T-helper 17 cell (primary cell): ENCODE measurements at regions not wholly inside any gene's neighbourhood (a gene's known extent, or its start where the extent isn't known, plus 50 kb on each side); places are given as distances from the start of the nearest gene placed in this dataset.
"Not testable (repeated sequence)": the region's sequence is repeated elsewhere in the genome, so short reads cannot be mapped to it uniquely, and the experiment has no call there.

Experiments used
- ATAC-seq: fragments of 150-1000 bp; cut with Tn5 transposase; 2 replicates; pipeline ENCODE4 v1.10.0; 2021; ENCODE audit warnings: mild to moderate bottlenecking, moderate library complexity
- DNase-seq, 3 donors: peaks; one replicate each; pipeline versions ENCODE4 v3.0.0 to v3.0.0-alpha.2; 2020 to 2021
- H3K9me3 ChIP-seq: one replicate; pipeline ENCODE4 v1.7.0; 2013; ENCODE audit warnings: low read length, mild to moderate bottlenecking; ENCODE audit not compliant: control insufficient read depth, poor library complexity, severe bottlenecking
- H3K27ac Mint-ChIP-seq: one replicate; pipeline ENCODE4 v1.8.0; 2022; ENCODE audit warnings: mild to moderate bottlenecking, moderate library complexity, mixed read lengths
- H3K27me3 Mint-ChIP-seq: one replicate; pipeline ENCODE4 v1.8.0; 2022; ENCODE audit warnings: mixed read lengths
- H3K36me3 Mint-ChIP-seq: one replicate; pipeline ENCODE4 v1.8.0; 2022; ENCODE audit warnings: low read depth, mixed read lengths
- H3K4me1 Mint-ChIP-seq: one replicate; pipeline ENCODE4 v1.8.0; 2022; ENCODE audit warnings: mild to moderate bottlenecking, mixed read lengths
- H3K4me3 Mint-ChIP-seq: one replicate; pipeline ENCODE4 v1.8.0; 2022; ENCODE audit warnings: mild to moderate bottlenecking, moderate library complexity, mixed read lengths

DNA sequence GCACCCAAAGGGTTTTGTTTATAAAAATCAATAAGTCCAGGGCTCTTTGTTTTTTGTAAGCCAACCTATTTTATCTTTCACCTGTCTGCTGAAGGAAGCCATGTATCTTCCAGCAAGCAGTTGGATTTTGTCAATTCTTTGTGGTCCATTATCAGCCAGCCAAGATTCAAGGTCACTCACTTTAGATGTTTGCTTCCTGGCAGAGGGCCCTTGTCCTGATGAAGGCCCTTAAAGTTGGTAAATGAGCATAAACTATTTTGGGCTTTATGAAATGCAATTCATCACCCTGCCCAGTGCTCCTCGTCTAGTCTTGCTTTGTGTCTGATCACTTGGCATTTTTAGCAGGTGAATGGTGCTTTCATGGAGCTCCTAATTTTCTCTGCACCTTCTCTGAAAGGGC lies 1004.2 kb downstream of the GRID1 start:
- Mint-ChIP-seq H3K36me3 (no peaks in the 10 kb centered on the region), H3K4me3 (no peak overlapping the region), H3K4me1 (no peaks in the 10 kb centered on the region), H3K27ac (no peak overlapping the region), H3K27me3 (no peaks in the 10 kb centered on the region)
- no peaks in the 10 kb centered on the region for H3K9me3 ChIP-seq
- no peak for ATAC-seq
- DNase-seq: no peak

DNA sequence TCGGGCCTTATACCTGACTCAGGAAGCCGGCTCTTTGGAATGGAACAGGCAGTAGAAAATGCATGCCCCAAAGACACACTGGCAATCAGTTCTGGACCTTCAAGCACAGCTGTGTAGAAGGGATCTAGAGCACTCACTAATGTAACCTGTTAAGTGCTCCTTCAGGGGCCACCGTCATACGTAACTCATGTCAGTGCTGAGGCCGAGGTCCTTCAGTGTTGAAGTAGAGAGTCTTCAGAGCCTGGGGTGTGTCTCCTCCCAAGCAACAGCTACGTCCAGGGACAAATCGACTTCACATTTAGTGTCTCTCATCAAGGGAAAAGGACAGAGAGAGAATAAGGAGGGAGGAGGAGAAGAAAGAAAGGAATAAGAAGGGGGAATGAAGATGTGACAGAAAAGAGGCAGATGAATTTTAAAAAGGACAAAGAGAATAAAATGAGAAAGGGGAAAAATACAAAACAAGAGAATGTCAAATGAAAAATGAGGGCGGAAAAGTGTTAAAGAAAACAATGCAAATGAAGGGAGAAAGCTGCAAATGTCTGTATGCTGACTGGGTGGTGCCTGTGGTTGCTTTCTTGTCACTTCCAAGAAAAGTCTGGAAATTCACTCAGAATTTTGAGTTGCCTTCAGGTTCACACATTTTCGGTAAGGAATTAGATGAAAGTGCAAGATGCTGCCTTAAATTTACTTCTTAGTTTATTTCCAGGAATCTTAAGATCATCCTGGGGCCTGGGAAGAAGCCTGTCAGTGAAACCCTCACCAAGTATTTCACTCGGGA lies 989.4 kb downstream of the GRID1 start:
- ATAC-seq: no peak
- H3K36me3 Mint-ChIP-seq: no peaks in the 10 kb centered on the region
- no peaks in the 10 kb centered on the region for H3K4me1 Mint-ChIP-seq
- peaks cover 14% of the 10 kb centered on the region for H3K27me3 Mint-ChIP-seq
- no peak overlapping the region for H3K4me3 Mint-ChIP-seq
- no peak for DNase-seq
- H3K9me3 ChIP-seq: no peaks in the 10 kb centered on the region
- no peak overlapping the region for H3K27ac Mint-ChIP-seq

DNA sequence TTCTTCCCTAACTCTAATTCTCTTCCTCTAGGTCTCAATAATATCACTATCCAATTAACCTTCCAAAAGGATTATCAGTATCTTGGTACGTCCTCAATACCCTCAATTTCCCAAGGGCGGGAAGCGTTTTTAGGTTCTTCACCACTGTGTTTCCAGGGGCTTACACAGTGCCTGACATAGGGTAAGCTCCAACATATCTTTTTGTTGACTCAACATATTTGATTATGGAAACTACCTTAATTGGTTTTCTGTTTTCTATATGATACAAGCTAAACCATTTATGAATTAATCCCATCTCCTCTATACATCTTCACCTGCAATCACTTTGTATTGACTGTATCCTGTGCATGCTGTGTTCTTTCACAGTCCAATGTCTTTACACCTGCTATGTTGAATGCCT lies 987.3 kb downstream of the GRID1 start:
- no peaks in the 10 kb centered on the region for H3K36me3 Mint-ChIP-seq
- no peaks in the 10 kb centered on the region for H3K9me3 ChIP-seq
- no peak overlapping the region for H3K27ac Mint-ChIP-seq
- H3K4me3 Mint-ChIP-seq: no peak overlapping the region
- H3K27me3 Mint-ChIP-seq: peaks cover 20% of the 10 kb centered on the region
- no peak for ATAC-seq
- H3K4me1 Mint-ChIP-seq: no peaks in the 10 kb centered on the region
- no peak for DNase-seq

DNA sequence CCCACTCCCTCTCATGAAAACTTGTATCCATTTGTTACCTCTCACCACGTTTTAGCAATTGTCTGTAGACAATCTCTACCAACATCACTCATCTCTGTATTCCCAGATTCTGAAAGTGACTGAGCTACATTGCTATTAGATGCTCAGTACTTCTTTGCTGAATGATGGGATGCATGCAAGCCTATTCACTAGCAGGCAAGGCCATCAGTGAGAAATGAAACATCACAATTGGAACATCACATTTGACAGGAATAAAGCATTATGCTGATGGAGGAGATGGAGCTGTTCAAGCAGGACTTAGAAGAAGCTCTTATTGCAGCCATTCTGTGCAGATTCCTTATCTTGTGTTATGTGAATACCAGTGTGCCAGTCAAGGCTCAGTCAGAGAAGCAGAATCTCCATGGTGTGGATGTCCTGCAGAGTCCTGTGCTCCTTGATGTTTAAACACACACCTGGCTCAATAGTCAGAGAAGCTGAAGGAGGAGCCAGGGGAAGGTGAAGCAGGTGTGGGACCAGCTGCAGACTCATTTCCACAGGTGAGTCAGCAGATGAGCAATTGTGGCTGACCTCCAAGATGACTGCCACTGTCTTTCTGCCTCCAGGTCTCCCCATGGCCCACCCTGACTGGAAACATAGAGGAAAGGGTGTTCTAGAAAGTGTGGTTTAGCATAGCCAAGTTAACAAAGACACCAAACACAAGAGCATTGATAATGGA lies 965.5 kb downstream of the GRID1 start:
- ATAC-seq: no peak
- DNase-seq: no peak
- no peaks in the 10 kb centered on the region for H3K27me3 Mint-ChIP-seq
- H3K36me3 Mint-ChIP-seq: no peaks in the 10 kb centered on the region
- no peak overlapping the region for H3K4me3 Mint-ChIP-seq
- no peaks in the 10 kb centered on the region for H3K4me1 Mint-ChIP-seq
- H3K27ac Mint-ChIP-seq: no peak overlapping the region
- no peaks in the 10 kb centered on the region for H3K9me3 ChIP-seq

DNA sequence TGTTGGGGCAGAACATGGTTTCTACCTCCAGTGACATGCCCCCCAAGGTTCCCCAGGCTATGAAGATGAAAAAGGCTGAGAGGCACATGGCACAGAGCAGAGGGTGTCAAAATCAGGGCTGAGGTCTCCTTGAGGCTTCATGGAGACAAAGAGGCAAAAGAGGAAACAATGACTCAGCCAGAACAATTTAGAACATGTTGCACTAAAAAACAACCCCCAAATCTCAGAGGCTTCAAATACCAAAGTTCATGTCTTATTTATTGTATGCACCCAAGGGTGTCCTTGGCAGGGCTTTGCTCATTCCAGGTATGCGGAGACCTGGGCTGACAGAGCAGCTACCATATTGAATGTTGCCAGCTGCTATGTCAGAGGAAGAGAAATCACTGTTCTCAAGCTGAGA lies 964.1 kb downstream of the GRID1 start:
- Mint-ChIP-seq H3K36me3 (no peaks in the 10 kb centered on the region), H3K4me1 (no peaks in the 10 kb centered on the region), H3K4me3 (no peak overlapping the region), H3K27ac (no peak overlapping the region), H3K27me3 (peaks cover 4% of the 10 kb centered on the region)
- no peaks in the 10 kb centered on the region for H3K9me3 ChIP-seq
- no peak for ATAC-seq
- DNase-seq: no peak

DNA sequence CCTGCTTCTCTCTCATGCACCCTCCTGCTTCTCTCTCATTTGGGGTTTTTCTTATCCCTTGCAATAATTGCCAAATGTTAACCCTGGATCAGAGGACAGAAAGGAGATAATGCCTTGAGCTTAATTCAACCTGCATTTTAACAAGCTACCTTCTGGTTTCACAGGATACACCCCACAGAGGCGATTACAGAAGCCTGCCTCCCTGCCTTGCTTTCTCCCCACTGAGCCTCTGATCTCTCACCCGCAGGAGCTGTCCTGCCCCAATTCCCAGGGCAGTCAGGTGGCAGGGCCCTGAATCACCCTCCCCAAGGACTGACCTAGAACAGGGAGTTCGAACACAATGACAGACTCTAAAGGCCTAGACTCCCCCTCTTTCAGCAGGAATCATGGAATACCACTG lies 959.5 kb downstream of the GRID1 start:
- H3K27me3 Mint-ChIP-seq: peaks cover 7% of the 10 kb centered on the region
- H3K27ac Mint-ChIP-seq: no peak overlapping the region
- no peaks in the 10 kb centered on the region for H3K9me3 ChIP-seq
- H3K4me1 Mint-ChIP-seq: no peaks in the 10 kb centered on the region
- DNase-seq: no peak
- no peaks in the 10 kb centered on the region for H3K36me3 Mint-ChIP-seq
- no peak overlapping the region for H3K4me3 Mint-ChIP-seq
- no peak for ATAC-seq

DNA sequence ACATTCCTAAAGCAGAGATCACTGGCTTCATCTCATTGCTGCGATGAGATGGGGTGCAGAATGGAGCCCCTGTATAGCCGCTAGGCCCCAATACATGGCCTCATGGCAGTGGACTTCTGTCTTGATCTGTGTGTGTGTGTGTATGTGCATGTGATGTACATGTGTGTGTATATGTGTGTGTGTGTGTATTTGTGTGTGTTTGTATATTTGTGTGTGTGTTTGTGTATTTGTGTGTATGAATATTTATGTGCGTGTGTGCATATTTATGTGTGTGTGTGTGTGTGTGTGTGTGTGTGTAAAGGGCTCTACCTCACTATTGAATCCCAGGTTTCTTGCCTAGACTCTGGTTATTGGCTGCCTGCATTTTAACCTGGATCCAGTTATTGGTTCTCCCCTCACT lies 958.2 kb downstream of the GRID1 start:
- ATAC-seq (no peak), DNase-seq (no peak)
- peaks cover 7% of the 10 kb centered on the region for H3K27me3 Mint-ChIP-seq
- no peaks in the 10 kb centered on the region for H3K9me3 ChIP-seq
- H3K36me3 Mint-ChIP-seq: no peaks in the 10 kb centered on the region
- H3K4me1 Mint-ChIP-seq: no peaks in the 10 kb centered on the region
- H3K4me3 Mint-ChIP-seq: no peak overlapping the region
- no peak overlapping the region for H3K27ac Mint-ChIP-seq

DNA sequence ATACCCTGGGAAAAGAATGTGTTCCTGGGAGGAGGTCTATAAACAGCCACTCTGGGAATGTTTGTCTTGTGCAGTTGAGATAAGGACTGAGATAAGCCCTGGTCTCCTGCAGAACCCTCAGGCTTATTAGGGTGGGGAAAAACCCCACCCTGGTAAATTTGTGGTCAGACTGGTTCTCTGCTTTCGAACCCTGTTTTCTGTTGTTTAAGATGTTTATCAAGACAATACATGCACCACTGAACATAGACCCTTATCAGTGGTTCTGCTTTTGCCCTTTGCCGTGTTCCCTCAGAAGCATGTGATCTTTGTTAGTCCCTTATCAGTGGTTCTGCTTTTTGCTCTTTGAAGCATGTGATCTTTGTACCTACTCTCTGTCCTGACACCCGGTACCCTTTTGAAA lies 956.0 kb downstream of the GRID1 start:
- H3K4me1 Mint-ChIP-seq, H3K36me3 Mint-ChIP-seq, H3K9me3 ChIP-seq, DNase-seq, ATAC-seq, H3K27me3 Mint-ChIP-seq, H3K4me3 Mint-ChIP-seq, H3K27ac Mint-ChIP-seq: not testable (repeated sequence)

DNA sequence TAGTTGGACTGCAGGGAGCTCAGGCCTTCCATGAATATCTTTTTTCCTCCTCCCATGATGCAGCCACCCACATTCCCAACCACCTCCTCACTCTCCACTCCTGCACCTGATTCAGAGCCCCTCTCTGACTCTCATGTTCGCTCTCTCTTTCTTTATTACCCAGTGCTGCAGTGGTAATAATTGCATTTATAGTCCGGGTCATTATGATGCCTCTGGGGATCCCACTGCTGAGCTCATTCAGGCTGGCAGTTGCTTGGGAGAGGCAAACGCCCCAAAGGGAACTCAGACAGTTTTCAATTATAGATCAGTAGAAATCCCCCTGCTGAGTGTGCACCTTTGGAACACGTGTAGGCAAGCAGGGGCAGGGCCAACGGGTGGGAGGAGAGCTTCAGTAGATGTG lies 953.0 kb downstream of the GRID1 start:
- H3K9me3 ChIP-seq: no peaks in the 10 kb centered on the region
- no peak for ATAC-seq
- H3K27ac Mint-ChIP-seq: no peak overlapping the region
- H3K36me3 Mint-ChIP-seq: no peaks in the 10 kb centered on the region
- H3K27me3 Mint-ChIP-seq: no peaks in the 10 kb centered on the region
- no peak for DNase-seq
- no peak overlapping the region for H3K4me3 Mint-ChIP-seq
- no peaks in the 10 kb centered on the region for H3K4me1 Mint-ChIP-seq

DNA sequence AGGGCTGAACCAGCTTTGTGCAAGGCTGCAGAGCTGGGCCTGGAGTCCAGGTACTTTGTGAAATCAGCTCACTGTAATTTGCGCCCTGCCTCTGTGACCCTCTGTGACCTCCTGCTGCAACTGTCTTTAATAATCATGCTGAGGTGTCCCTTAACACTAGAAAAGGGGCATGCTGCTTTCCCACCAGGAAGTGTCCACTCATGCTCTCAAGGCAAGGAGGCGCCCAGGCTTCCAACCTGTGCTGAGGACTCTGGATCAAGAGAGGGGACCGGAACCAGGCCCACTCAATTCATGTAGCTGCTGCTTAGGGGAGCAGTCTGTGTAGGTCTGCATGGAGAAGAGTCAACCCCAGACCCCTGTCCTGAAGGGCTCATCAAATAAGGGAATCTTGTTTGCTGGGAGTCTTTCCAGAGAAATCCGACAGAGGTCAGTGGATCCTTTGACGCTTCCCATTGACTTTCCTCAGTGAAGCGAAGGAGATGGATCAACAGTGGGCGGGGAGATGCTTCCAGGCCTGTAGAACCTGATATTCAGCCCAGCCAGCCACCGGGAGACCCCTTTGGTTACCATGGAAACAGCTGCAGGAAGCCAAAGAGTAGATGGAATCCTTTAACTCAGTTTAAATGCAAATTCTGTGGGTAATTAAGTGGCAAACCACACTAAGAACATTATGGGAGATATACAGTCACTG lies 945.9 kb downstream of the GRID1 start:
- H3K36me3 Mint-ChIP-seq: no peaks in the 10 kb centered on the region
- peaks cover 6% of the 10 kb centered on the region for H3K27me3 Mint-ChIP-seq
- no peak for DNase-seq
- H3K27ac Mint-ChIP-seq: no peak overlapping the region
- ATAC-seq: no peak
- no peak overlapping the region for H3K4me3 Mint-ChIP-seq
- H3K9me3 ChIP-seq: no peaks in the 10 kb centered on the region
- no peaks in the 10 kb centered on the region for H3K4me1 Mint-ChIP-seq

DNA sequence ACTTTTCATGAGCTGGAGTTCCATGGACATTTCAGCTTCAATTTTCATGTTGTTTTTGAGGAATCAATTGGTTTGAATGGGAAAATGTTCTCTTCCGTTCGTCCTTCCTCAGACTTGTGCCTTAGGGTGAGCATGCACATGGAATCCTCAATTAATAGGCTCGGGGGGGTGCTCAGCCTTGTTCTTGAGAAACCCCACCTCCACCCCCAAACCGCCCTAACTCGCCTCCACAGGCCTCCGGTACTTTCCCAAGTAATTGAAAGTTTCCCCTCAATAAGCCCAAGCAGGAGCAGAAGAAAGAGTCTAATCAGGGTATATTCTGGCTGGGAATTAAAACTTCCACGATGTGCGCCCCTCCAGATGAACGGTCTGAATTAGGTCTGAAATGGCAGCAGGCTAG lies 945.2 kb downstream of the GRID1 start:
- DNase-seq (no peak), ATAC-seq (no peak)
- Mint-ChIP-seq H3K4me1 (no peaks in the 10 kb centered on the region), H3K27ac (no peak overlapping the region), H3K36me3 (no peaks in the 10 kb centered on the region), H3K27me3 (peaks cover 6% of the 10 kb centered on the region), H3K4me3 (no peak overlapping the region)
- no peaks in the 10 kb centered on the region for H3K9me3 ChIP-seq

DNA sequence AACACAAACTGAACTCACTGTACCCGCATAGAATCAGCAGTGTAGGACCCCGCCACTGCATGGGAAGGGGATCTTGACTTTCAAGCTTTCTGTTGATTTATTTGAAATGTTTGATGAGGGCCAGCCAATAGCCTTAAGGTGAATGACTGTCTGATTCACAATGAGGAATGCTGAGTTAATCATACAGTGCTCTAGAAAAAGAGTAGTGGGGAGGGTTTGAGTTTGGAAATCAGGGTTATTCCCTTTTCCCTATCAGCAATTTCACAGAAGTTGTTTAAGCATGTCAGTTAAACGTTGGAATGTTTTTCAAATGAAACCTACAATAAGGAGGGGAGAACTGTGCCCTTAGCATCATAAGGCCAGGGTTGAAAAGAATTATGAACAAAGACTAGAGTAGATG lies 937.5 kb downstream of the GRID1 start:
- no peaks in the 10 kb centered on the region for H3K4me1 Mint-ChIP-seq
- H3K27me3 Mint-ChIP-seq: peaks cover 21% of the 10 kb centered on the region
- no peak overlapping the region for H3K27ac Mint-ChIP-seq
- no peaks in the 10 kb centered on the region for H3K36me3 Mint-ChIP-seq
- no peak for ATAC-seq
- H3K4me3 Mint-ChIP-seq: no peak overlapping the region
- no peaks in the 10 kb centered on the region for H3K9me3 ChIP-seq
- no peak for DNase-seq

DNA sequence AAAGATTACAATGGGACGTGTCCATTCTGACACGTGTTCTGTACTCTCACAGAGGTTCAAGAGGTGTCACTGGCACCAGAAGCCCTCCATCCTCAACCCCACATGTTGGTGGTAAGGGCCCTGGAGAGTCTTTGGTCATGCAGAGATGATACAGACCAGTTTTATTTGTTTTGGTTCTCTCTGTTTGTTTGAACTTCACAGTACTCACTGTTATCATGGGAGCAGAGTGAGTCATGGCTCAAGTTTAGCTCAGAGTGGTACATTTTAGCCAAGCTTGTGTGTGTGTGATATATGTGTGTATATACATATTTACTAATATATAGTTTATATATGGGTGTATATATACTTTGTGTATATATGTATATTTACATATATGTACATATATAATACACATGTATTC lies 935.6 kb downstream of the GRID1 start:
- no peaks in the 10 kb centered on the region for H3K36me3 Mint-ChIP-seq
- H3K27me3 Mint-ChIP-seq: peaks cover 15% of the 10 kb centered on the region
- no peaks in the 10 kb centered on the region for H3K4me1 Mint-ChIP-seq
- H3K27ac Mint-ChIP-seq: no peak overlapping the region
- DNase-seq: no peak
- ATAC-seq: no peak
- H3K4me3 Mint-ChIP-seq: no peak overlapping the region
- H3K9me3 ChIP-seq: no peaks in the 10 kb centered on the region
